BE2C (cell line): ENCODE measurements at regions not wholly inside any gene's neighbourhood (a gene's known extent, or its start where the extent isn't known, plus 50 kb on each side); places are given as distances from the start of the nearest gene placed in this dataset.

ENCODE experiments used
- DNase-seq: peaks from one replicate; pipeline ENCODE4 v3.0.0-alpha.2; 2020
- H3K27me3 ChIP-seq: fragments of 250-450 bp; sonication (Bioruptor Pico); 2 replicates; pipeline ENCODE4 v1.5.1; 2020; ENCODE audit warnings: mild to moderate bottlenecking
- H3K36me3 ChIP-seq: fragments of 250-450 bp; sonication (Bioruptor Pico); 2 replicates; pipeline ENCODE4 v1.5.1; 2020; ENCODE audit warnings: mild to moderate bottlenecking
- H3K4me1 ChIP-seq: fragments of 250-450 bp; sonication (Bioruptor Pico); 2 replicates; pipeline ENCODE4 v1.5.1; 2020
- H3K4me3 ChIP-seq: 2 replicates; pipeline ENCODE4 v1.5.1; 2011; ENCODE audit warnings: low read depth, low read length
- H3K9me3 ChIP-seq: fragments of 250-450 bp; sonication (Bioruptor Pico); 2 replicates; pipeline ENCODE4 v1.5.1; 2020
- CTCF ChIP-seq: IDR thresholded peaks from 2 replicates; pipeline ENCODE4 v1.5.1; 2012; ENCODE audit warnings: mild to moderate bottlenecking, low read depth, low read length

- DNase-seq: no peak
These were observed 116.6 kb upstream of the MAP3K1 start for GRCh38 chr5:56698463-56699381.

GRCh38 chr5:56696900-56697299 is 118.4 kb upstream of the MAP3K1 start:
- no peak overlapping the region for H3K4me3 ChIP-seq
- no peaks in the 10 kb centered on the region; the same call in none of the 2 replicates for H3K4me1 ChIP-seq
- no peaks in the 10 kb centered on the region for H3K27me3 ChIP-seq
- no peaks in the 10 kb centered on the region for H3K9me3 ChIP-seq
- TF ChIP-seq CTCF: no peak
- H3K36me3 ChIP-seq: no peaks in the 10 kb centered on the region
- no peak for DNase-seq

More at GRCh38 chr5:56698463-56699381, 116.6 kb upstream of the MAP3K1 start:
- Histone ChIP-seq H3K36me3 (no peaks in the 10 kb centered on the region), H3K9me3 (no peaks in the 10 kb centered on the region), H3K27me3 (no peaks in the 10 kb centered on the region), H3K4me3 (no peak overlapping the region), H3K4me1 (no peaks in the 10 kb centered on the region; the same call in none of the 2 replicates)
- no peak for TF ChIP-seq CTCF

GRCh38 chr5:56693220-56693579 is 122.1 kb upstream of the MAP3K1 start:
- Histone ChIP-seq H3K27me3 (no peaks in the 10 kb centered on the region), H3K4me1 (peaks cover 3% of the 10 kb centered on the region; the same call in 1 of the 2 replicates)

DNA sequence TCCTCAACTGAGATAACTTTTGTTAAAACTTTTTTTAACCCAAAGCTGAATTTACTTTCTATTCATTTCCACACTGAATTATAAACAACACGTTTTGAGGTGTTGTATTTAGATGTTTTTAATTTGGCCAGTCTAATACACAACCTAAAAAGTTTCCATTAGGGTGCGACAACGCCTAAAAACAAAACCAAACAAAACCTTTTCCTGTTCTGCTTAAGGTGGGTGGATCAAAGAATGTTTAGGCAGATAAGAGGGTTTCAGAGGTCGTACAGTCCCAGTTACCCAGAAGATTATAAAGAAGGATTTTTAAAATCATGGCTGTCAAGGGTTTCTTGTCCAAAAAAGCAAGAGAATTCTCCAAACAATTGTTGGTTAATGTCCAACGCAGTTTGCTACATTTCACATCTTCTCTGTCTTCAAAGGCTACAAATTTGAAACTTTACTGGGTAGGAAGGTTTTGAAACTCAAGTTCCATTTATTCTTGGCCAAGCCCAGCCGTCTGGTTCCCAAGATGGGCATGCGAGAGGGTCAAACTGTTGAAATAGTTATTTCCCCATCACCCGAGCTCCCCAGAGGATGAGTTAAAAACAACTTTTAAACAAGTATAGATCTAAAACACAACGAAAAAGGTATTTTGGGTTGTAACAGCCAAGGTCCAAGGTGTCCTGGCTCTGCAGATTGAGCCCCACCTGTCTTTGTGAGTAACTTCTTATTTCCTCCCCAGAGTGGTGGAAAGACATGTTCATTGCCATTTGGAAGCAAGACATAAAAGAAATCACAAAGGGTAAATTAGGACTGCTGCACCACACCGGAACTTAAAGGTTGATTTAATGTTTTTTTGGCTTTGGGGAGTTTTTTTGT is 122.8 kb upstream of the MAP3K1 start:
- Histone ChIP-seq H3K4me3 (no peak overlapping the region), H3K27me3 (no peaks in the 10 kb centered on the region), H3K4me1 (peaks cover 3% of the 10 kb centered on the region; the same call in 1 of the 2 replicates), H3K9me3 (no peaks in the 10 kb centered on the region), H3K36me3 (no peaks in the 10 kb centered on the region)
- DNase-seq: no peak
- no peak for TF ChIP-seq CTCF

More at GRCh38 chr5:56693220-56693579, 122.1 kb upstream of the MAP3K1 start:
- Histone ChIP-seq H3K36me3 (no peaks in the 10 kb centered on the region), H3K4me3 (no peak overlapping the region), H3K9me3 (no peaks in the 10 kb centered on the region)
- no peak for DNase-seq
- TF ChIP-seq CTCF: no peak

DNA sequence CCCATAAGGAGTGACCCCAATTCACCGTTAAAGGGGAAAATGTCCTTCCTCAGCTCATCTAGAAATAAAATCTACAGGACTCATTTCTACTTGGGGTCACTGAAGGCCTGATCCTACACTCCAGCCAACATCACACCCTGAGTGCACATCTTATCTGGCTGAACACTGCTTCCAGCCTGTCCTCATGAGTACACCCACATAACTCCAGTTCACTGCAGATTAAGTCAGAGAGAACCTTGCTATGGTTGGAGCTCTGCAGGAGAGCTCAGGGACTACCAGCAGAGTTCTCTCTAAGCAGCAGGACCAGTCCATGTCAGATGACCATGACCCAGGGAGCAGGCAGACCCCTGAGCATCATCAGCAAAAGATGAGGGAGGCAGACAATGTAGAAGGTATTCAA is 126.9 kb upstream of the MAP3K1 start:
- Histone ChIP-seq H3K27me3 (no peaks in the 10 kb centered on the region), H3K9me3 (no peaks in the 10 kb centered on the region), H3K36me3 (no peaks in the 10 kb centered on the region), H3K4me1 (peaks cover 3% of the 10 kb centered on the region; the same call in 1 of the 2 replicates), H3K4me3 (no peak overlapping the region)
- TF ChIP-seq CTCF: no peak
- DNase-seq: no peak
